PC-3 (cell line): ENCODE measurements at regions not wholly inside any gene's neighbourhood (a gene's known extent, or its start where the extent isn't known, plus 50 kb on each side); places are given as distances from the start of the nearest gene placed in this dataset.

ENCODE experiments used
- ATAC-seq: fragments of 200-7000 bp; cut with Tn5 transposase; 2 replicates; pipeline ENCODE4 v1.9.1; 2020; ENCODE audit warnings: mild to moderate bottlenecking, moderate library complexity
- BruUV-seq: library from RNA; stranded (reverse); fragments of 400-500 nt; replicated peaks from 2 replicates; lab custom pipeline; 2021; lab: Mats Ljungman, UMichigan
- CTCF ChIA-PET: fragments of 300-600 bp; sonication (Branson Sonifier 250); formaldehyde crosslinking; loops from one replicate; lab custom pipeline; 2022; ENCODE audit warnings: antibody characterized with exemption; lab: Charles Lee
- POLR2A ChIA-PET: fragments of 300-600 bp; sonication (Branson Sonifier 250); formaldehyde crosslinking; loops from one replicate; lab custom pipeline; 2022; ENCODE audit warnings: antibody characterized with exemption; ENCODE audit not compliant: unreplicated experiment; lab: Charles Lee
- DNase-seq: peaks from one replicate; pipeline ENCODE4 v3.0.0-alpha.2; 2015
- H2AFZ ChIP-seq: fragments of 300-600 bp; sonication (generic); 2 replicates; pipeline ENCODE4 v1.6.0; 2016; ENCODE audit warnings: antibody characterized with exemption, low read length
- H3F3A ChIP-seq: fragments of 300-600 bp; sonication (generic); one replicate; pipeline ENCODE4 v1.6.0; 2017; ENCODE audit warnings: antibody characterized with exemption, low read length, control low read depth, mild to moderate bottlenecking; ENCODE audit not compliant: unreplicated experiment
- H3K27ac ChIP-seq: fragments of 300-600 bp; sonication (generic); 2 replicates; pipeline ENCODE4 v1.5.1; 2016; ENCODE audit warnings: mild to moderate bottlenecking, low read length
- H3K27me3 ChIP-seq: fragments of 300-600 bp; sonication (generic); 2 replicates; pipeline ENCODE4 v1.6.1; 2016; ENCODE audit warnings: low read length, mixed read lengths
- H3K36me3 ChIP-seq: fragments of 300-600 bp; sonication (generic); 2 replicates; pipeline ENCODE4 v1.6.1; 2016; ENCODE audit warnings: low read depth, mixed run types, low read length, mixed read lengths
- H3K4me1 ChIP-seq: fragments of 300-600 bp; sonication (generic); 2 replicates; pipeline ENCODE4 v1.5.1; 2016; ENCODE audit warnings: low read length; ENCODE audit not compliant: insufficient read depth
- H3K4me2 ChIP-seq: fragments of 300-600 bp; sonication (generic); 2 replicates; pipeline ENCODE4 v1.6.0; 2016; ENCODE audit warnings: low read length
- H3K4me3 ChIP-seq: fragments of 300-600 bp; sonication (generic); 2 replicates; pipeline ENCODE4 v1.5.1; 2016; ENCODE audit warnings: mild to moderate bottlenecking, low read length, mixed read lengths
- H3K79me2 ChIP-seq: fragments of 300-600 bp; sonication (generic); 2 replicates; pipeline ENCODE4 v1.6.1; 2017; ENCODE audit warnings: low read length, mixed read lengths
- H3K9ac ChIP-seq: fragments of 300-600 bp; sonication (generic); 2 replicates; pipeline ENCODE4 v1.6.0; 2016; ENCODE audit warnings: mild to moderate bottlenecking, low read length
- H3K9me2 ChIP-seq: fragments of 300-600 bp; sonication (generic); replicated peaks from 2 replicates; pipeline ENCODE4 v1.6.1; 2016; ENCODE audit warnings: mixed run types, low read length, mixed read lengths
- H3K9me3 ChIP-seq: fragments of 300-600 bp; sonication (generic); 2 replicates; pipeline ENCODE4 v1.6.1; 2016; ENCODE audit warnings: low read length, mixed read lengths
- H4K20me1 ChIP-seq: fragments of 300-600 bp; sonication (generic); 2 replicates; pipeline ENCODE4 v1.6.1; 2016; ENCODE audit warnings: low read length, mixed read lengths
- CTCF ChIP-seq: fragments of 300-600 bp; sonication (generic); conservative IDR thresholded peaks from 2 replicates; pipeline ENCODE4 v1.5.1; 2017; ENCODE audit warnings: antibody characterized with exemption, low read depth, mild to moderate bottlenecking, low read length
- EZH2 ChIP-seq: fragments of 300-600 bp; sonication (generic); IDR thresholded peaks from one replicate; pipeline ENCODE4 v1.6.1; 2017; ENCODE audit warnings: antibody characterized with exemption, mild to moderate bottlenecking, low read length; ENCODE audit not compliant: unreplicated experiment
- EZH2phosphoT487 ChIP-seq: fragments of 300-600 bp; sonication (generic); IDR thresholded peaks from 2 replicates; pipeline ENCODE4 v1.6.1; 2018; ENCODE audit warnings: mild to moderate bottlenecking, antibody characterized with exemption, low read length, borderline replicate concordance
- intact Hi-C: fragments of 100-400 bp; cut with micrococcal nuclease; formaldehyde crosslinking; loops from 2 replicates; pipeline ENCODE4 v1.9.0; 2023

- Histone ChIP-seq H3K27ac (no peak overlapping the region), H3K4me2 (no peak overlapping the region), H3K4me1 (no peaks in the 10 kb centered on the region), H2AFZ (no peak overlapping the region), H3K36me3 (no peaks in the 10 kb centered on the region), H3K27me3 (peaks cover 13% of the 10 kb centered on the region), H3K9me2 (no peaks in the 10 kb centered on the region), H3K9ac (no peak overlapping the region), H3K9me3 (no peaks in the 10 kb centered on the region), H4K20me1 (no peaks in the 10 kb centered on the region), H3F3A (no peaks in the 10 kb centered on the region), H3K79me2 (no peaks in the 10 kb centered on the region), H3K4me3 (no peak overlapping the region)
- TF ChIP-seq EZH2 (no peak), CTCF (no peak), EZH2phosphoT487 (no peak)
- DNase-seq: no peak
- CTCF ChIA-PET: no interaction called here
- no peak for ATAC-seq
- intact Hi-C loops: no loop called here
- POLR2A ChIA-PET: no interaction called here
- BruUV-seq: no TSS peak
Observed at GRCh38 chr1:30360281-30360680, 363.1 kb downstream of the MATN1 start.

DNA sequence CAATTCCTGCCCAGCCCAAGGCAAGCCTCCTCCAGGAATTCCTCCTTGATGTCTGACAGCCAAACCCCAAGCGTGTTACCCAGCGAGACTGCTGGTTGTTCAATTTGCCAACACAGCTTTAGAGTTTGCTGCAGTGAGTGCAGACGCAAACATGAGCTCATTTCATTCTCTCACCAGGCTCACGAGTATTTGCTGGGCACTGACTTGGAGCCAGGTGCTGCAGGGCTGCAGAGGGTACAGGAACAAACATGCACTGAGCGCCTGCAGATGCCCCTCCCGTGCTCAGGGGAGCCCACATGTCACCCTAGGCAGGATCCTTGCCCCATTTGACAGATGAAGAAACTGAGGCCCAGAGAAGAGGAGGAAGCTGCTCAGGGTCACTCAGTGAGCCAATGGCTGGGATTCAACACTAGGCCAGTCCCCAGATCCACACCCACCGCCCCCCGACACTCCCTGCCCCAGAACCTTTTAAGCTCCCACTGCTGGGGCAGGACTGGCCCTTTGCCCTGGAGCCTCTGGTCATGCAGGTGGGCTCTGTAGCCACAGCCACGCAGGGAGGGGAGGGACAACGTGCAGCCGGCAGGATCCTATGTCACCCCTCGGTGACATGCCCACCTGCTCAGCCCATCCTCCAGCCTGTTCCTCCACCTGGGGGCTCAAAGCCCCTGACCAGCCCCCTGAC, 363.7 kb downstream of the MATN1 start:
- TF ChIP-seq EZH2: no peak
- no peak for TF ChIP-seq CTCF
- no peak for TF ChIP-seq EZH2phosphoT487
- ChIA-PET CTCF (no interaction called here), POLR2A (no interaction called here)
- no peak overlapping the region for H3K4me3 ChIP-seq
- H3K36me3 ChIP-seq: no peaks in the 10 kb centered on the region
- H3K4me1 ChIP-seq: no peaks in the 10 kb centered on the region
- no peak overlapping the region for H3K9ac ChIP-seq
- no peak for DNase-seq
- ATAC-seq: no peak
- H3K4me2 ChIP-seq: no peak overlapping the region
- H3K79me2 ChIP-seq: no peaks in the 10 kb centered on the region
- H2AFZ ChIP-seq: no peak overlapping the region
- H3K9me2 ChIP-seq: no peaks in the 10 kb centered on the region
- H3K27ac ChIP-seq: no peak overlapping the region
- H3K27me3 ChIP-seq: peaks cover 13% of the 10 kb centered on the region
- intact Hi-C loops: no loop called here
- BruUV-seq: no TSS peak
- no peaks in the 10 kb centered on the region for H3K9me3 ChIP-seq
- H3F3A ChIP-seq: no peaks in the 10 kb centered on the region
- no peaks in the 10 kb centered on the region for H4K20me1 ChIP-seq

DNA sequence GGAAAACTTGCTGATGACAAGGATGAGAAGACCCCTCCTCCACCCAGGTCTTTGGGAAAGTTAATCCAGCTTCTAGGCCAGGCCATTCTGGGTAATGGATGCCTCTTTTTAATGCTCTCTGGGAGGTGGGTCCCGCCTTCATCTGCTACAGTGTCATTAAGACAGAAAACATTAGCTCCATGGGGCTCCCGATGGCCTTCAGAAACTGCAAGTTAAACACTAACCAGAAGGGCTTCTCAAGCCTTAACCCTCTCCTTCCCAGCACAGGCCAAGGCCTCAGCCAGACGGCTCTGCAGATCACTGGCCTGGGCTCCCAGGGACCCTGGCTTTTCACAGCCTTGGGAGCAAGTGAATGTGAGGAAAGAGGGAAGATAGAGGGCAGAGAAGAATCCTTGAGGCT, 364.9 kb downstream of the MATN1 start:
- no TSS peak for BruUV-seq
- no peak overlapping the region for H3K27ac ChIP-seq
- no peak for TF ChIP-seq EZH2phosphoT487
- no peak for TF ChIP-seq CTCF
- no peak for TF ChIP-seq EZH2
- CTCF ChIA-PET: no interaction called here
- H3K4me3 ChIP-seq: no peak overlapping the region
- H3K9ac ChIP-seq: no peak overlapping the region
- H3K4me2 ChIP-seq: no peak overlapping the region
- ATAC-seq (no peak), DNase-seq (no peak)
- H4K20me1 ChIP-seq: no peaks in the 10 kb centered on the region
- H3K4me1 ChIP-seq: no peaks in the 10 kb centered on the region
- POLR2A ChIA-PET: no interaction called here
- no peaks in the 10 kb centered on the region for H3K9me3 ChIP-seq
- no peaks in the 10 kb centered on the region for H3F3A ChIP-seq
- peaks cover 13% of the 10 kb centered on the region for H3K27me3 ChIP-seq
- no peaks in the 10 kb centered on the region for H3K79me2 ChIP-seq
- intact Hi-C loops: no loop called here
- no peaks in the 10 kb centered on the region for H3K9me2 ChIP-seq
- H3K36me3 ChIP-seq: no peaks in the 10 kb centered on the region
- H2AFZ ChIP-seq: no peak overlapping the region
